ENCODE measurements at regions not wholly inside any gene's neighbourhood (a gene's known extent, or its start where the extent isn't known, plus 50 kb on each side); places are given as distances from the start of the nearest gene placed in this dataset.

DNA sequence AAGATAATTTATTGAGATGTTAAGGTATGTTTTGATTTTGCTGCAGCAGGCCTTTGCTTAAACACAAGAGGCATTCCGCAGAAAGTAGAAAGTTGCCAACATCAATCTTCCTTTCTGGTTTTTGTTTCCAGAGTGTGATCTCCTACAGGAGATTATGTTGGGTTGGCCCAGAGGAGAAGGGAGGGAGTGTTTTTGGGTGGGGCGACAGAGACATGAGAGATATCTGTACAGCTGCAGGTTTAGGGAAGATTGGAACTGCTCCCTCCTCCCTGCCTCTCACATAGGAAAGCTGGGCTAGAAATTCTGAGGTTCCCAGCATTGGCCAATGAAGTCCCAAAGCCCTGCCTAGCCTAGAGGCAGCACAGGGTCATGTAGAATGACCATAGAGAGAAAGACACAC, 211.0 kb downstream of the CEMIP2 start:
- Histone ChIP-seq H3K36me3 (ENCODE audit: control insufficient read depth in 2 of 2, insufficient read depth in 2 of 2, low read length in 2 of 2) (no peaks in the 10 kb centered on the region), H3K9me3 (ENCODE audit: control insufficient read depth in 2 of 2, low read length in 2 of 2) (no peaks in the 10 kb centered on the region), H3K27me3 (ENCODE audit: control insufficient read depth in 2 of 2, insufficient read depth in 2 of 2, low read length in 2 of 2) (no peaks in the 10 kb centered on the region), H3K4me3 (ENCODE audit: low read length in 2 of 2) (no peak overlapping the region), H3K9ac (ENCODE audit: low read depth in 1 of 2, low read length in 2 of 2) (no peak overlapping the region), H3K4me1 (ENCODE audit: control insufficient read depth in 2 of 2, insufficient read depth in 2 of 2, low read length in 2 of 2) (no peaks in the 10 kb centered on the region), H3K27ac (ENCODE audit: low read depth in 2 of 2, low read length in 2 of 2) (no peak overlapping the region)

DNA sequence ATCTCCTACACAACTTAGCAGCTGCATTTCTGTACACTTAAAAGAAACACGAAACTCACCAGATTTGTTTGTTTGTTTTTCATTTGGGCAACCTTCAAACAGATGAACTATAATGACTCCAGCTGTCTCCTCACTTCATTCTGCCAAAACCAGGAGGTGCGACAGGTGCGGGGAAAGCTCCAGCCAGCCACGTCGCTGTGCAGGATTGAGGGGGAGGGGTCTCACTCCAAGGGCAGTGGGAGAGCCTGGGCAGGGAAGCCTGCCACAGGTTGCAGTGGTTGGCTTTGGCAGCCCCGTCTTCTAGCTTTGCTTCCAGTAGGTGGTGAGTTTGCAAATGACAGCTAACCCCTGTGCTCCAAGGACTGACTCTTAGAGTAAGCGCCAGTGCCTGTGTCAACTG, 215.8 kb downstream of the CEMIP2 start:
- Histone ChIP-seq H3K27ac (ENCODE audit: low read depth in 2 of 2, low read length in 2 of 2) (no peak overlapping the region), H3K4me1 (ENCODE audit: control insufficient read depth in 2 of 2, insufficient read depth in 2 of 2, low read length in 2 of 2) (no peaks in the 10 kb centered on the region), H3K4me3 (ENCODE audit: low read length in 2 of 2) (no peak overlapping the region), H3K36me3 (ENCODE audit: control insufficient read depth in 2 of 2, insufficient read depth in 2 of 2, low read length in 2 of 2) (no peaks in the 10 kb centered on the region), H3K27me3 (ENCODE audit: control insufficient read depth in 2 of 2, insufficient read depth in 2 of 2, low read length in 2 of 2) (no peaks in the 10 kb centered on the region), H3K9ac (ENCODE audit: low read depth in 1 of 2, low read length in 2 of 2) (no peak overlapping the region), H3K9me3 (ENCODE audit: control insufficient read depth in 2 of 2, low read length in 2 of 2) (no peaks in the 10 kb centered on the region)

DNA sequence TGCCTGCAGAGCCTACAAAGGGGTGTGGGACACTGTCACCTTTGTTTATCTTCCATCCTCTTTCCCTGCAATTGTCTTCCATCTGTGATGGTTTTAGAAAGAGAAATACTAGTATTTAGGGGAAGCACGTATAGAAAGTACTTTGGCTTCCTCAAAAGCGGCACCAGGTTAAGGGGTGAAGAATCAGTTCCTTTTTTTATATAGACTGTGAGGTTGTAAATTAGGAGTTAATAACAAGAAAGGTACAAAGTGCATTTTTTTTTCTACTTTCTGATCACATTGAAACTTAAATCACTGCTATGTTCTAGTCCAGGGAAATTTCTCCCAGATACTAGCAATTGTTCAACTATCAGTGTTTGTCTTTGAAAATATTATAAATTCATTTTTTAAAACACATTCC, 219.3 kb downstream of the CEMIP2 start:
- Histone ChIP-seq H3K9me3 (ENCODE audit: control insufficient read depth in 2 of 2, low read length in 2 of 2) (no peaks in the 10 kb centered on the region), H3K9ac (ENCODE audit: low read depth in 1 of 2, low read length in 2 of 2) (no peak overlapping the region), H3K4me3 (ENCODE audit: low read length in 2 of 2) (no peak overlapping the region), H3K4me1 (ENCODE audit: control insufficient read depth in 2 of 2, insufficient read depth in 2 of 2, low read length in 2 of 2) (no peaks in the 10 kb centered on the region), H3K36me3 (ENCODE audit: control insufficient read depth in 2 of 2, insufficient read depth in 2 of 2, low read length in 2 of 2) (no peaks in the 10 kb centered on the region), H3K27me3 (ENCODE audit: control insufficient read depth in 2 of 2, insufficient read depth in 2 of 2, low read length in 2 of 2) (no peaks in the 10 kb centered on the region), H3K27ac (ENCODE audit: low read depth in 2 of 2, low read length in 2 of 2) (no peak overlapping the region)

DNA sequence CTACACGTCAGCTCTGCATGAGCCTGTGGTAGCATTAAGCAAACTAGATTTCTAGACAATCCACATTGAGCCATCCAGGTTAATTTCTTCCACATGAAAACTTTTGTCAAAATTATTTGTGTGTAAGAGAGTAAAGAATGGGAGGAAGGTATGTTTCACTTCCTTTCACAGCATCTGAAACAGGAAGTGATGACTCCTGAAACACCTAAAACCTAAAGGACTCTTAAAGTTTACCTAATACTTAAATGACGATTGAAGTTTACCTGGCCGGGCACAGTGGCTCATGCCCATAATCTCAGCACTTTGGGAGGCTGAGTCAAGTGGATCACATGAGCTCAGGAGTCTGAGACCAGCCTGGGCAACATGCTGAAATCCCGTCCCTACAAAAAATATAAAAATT, 223.8 kb downstream of the CEMIP2 start:
- H3K4me1 ChIP-seq (ENCODE audit: control insufficient read depth in 2 of 2, insufficient read depth in 2 of 2, low read length in 2 of 2), result no peaks in the 10 kb centered on the region
- H3K9ac ChIP-seq (ENCODE audit: low read depth in 1 of 2, low read length in 2 of 2), result no peak overlapping the region
- no peaks in the 10 kb centered on the region for H3K9me3 ChIP-seq (ENCODE audit: control insufficient read depth in 2 of 2, low read length in 2 of 2)
- no peaks in the 10 kb centered on the region for H3K27me3 ChIP-seq (ENCODE audit: control insufficient read depth in 2 of 2, insufficient read depth in 2 of 2, low read length in 2 of 2)
- H3K4me3 ChIP-seq (ENCODE audit: low read length in 2 of 2), result no peak overlapping the region
- no peaks in the 10 kb centered on the region for H3K36me3 ChIP-seq (ENCODE audit: control insufficient read depth in 2 of 2, insufficient read depth in 2 of 2, low read length in 2 of 2)
- no peak overlapping the region for H3K27ac ChIP-seq (ENCODE audit: low read depth in 2 of 2, low read length in 2 of 2)

DNA sequence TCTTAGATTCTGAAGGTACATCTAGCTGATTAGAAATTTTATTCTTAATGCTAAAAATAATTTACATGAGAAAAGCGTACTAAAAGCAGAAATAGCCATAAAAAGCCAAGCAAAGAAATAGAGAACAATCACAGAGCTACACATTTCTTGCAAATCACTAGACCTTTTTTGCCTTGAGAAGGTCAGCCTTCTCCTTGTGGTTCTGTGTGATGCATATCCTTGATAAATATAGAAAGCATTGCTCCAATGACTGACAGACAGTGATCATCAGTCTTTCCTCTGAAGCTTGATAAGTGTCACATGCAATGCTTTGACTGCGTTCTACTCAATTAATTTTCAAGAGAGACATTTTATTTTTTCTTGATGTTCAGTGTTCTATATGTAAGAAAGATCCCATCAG, 226.9 kb downstream of the CEMIP2 start:
- H3K36me3 ChIP-seq (ENCODE audit: control insufficient read depth in 2 of 2, insufficient read depth in 2 of 2, low read length in 2 of 2), result no peaks in the 10 kb centered on the region
- H3K9ac ChIP-seq (ENCODE audit: low read depth in 1 of 2, low read length in 2 of 2), result no peak overlapping the region
- no peaks in the 10 kb centered on the region for H3K4me1 ChIP-seq (ENCODE audit: control insufficient read depth in 2 of 2, insufficient read depth in 2 of 2, low read length in 2 of 2)
- no peak overlapping the region for H3K27ac ChIP-seq (ENCODE audit: low read depth in 2 of 2, low read length in 2 of 2)
- H3K9me3 ChIP-seq (ENCODE audit: control insufficient read depth in 2 of 2, low read length in 2 of 2), result no peaks in the 10 kb centered on the region
- no peak overlapping the region for H3K4me3 ChIP-seq (ENCODE audit: low read length in 2 of 2)
- H3K27me3 ChIP-seq (ENCODE audit: control insufficient read depth in 2 of 2, insufficient read depth in 2 of 2, low read length in 2 of 2), result no peaks in the 10 kb centered on the region

DNA sequence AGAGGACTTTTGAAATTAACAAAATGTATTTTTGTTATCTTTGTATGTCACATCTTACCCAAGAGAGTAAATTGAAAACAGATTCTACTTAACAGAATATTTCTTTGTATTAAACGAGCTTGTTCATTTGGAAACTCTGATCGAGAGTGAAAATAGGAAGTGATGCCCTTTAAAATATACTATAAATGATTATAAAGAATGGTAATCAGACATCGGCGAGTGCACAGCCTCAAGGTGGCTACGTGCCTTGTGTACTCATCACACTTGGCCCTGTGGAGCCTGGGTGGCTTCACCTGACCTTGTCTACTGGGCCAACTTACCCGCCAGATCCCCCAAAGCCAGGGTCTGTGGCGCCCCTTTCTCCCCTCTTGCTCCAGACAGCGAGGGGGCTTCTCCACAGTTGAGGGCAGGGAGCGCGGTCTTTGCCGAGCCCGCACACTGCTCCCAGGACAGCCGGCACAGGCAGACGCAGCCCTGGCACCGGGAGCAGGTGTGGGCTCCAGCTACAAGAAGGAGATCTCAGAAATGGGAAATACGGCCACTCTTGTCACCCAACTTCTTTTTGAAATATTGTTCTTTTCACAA, 243.2 kb downstream of the CEMIP2 start:
- H3K9me3 ChIP-seq (ENCODE audit: control insufficient read depth in 2 of 2, low read length in 2 of 2), result no peaks in the 10 kb centered on the region
- H3K4me3 ChIP-seq (ENCODE audit: low read length in 2 of 2), result no peak overlapping the region
- H3K4me1 ChIP-seq (ENCODE audit: control insufficient read depth in 2 of 2, insufficient read depth in 2 of 2, low read length in 2 of 2), result no peaks in the 10 kb centered on the region
- H3K27ac ChIP-seq (ENCODE audit: low read depth in 2 of 2, low read length in 2 of 2), result no peak overlapping the region
- H3K9ac ChIP-seq (ENCODE audit: low read depth in 1 of 2, low read length in 2 of 2), result no peak overlapping the region
- no peaks in the 10 kb centered on the region for H3K27me3 ChIP-seq (ENCODE audit: control insufficient read depth in 2 of 2, insufficient read depth in 2 of 2, low read length in 2 of 2)
- H3K36me3 ChIP-seq (ENCODE audit: control insufficient read depth in 2 of 2, insufficient read depth in 2 of 2, low read length in 2 of 2), result no peaks in the 10 kb centered on the region

DNA sequence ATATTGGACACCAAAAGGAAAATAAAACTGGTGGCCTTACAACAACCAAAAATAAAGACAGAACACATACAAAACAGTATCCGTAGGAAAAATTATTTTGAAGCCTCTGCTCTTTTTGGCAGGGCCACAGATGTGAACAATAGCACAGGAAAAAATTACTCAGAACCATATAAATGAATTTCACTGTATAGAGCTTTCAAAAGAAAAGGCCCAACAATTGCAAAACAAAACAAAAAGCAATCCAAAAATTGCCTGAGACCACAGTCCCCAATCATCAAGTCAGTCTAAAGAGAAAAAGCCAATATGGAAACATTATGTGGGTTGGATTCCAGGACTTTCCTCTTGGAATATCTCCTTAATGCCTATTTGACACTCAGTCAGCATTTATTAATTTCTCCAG, 243.8 kb downstream of the CEMIP2 start:
- H3K27ac ChIP-seq (ENCODE audit: low read depth in 2 of 2, low read length in 2 of 2), result no peak overlapping the region
- H3K27me3 ChIP-seq (ENCODE audit: control insufficient read depth in 2 of 2, insufficient read depth in 2 of 2, low read length in 2 of 2), result no peaks in the 10 kb centered on the region
- no peak overlapping the region for H3K4me3 ChIP-seq (ENCODE audit: low read length in 2 of 2)
- no peaks in the 10 kb centered on the region for H3K36me3 ChIP-seq (ENCODE audit: control insufficient read depth in 2 of 2, insufficient read depth in 2 of 2, low read length in 2 of 2)
- no peak overlapping the region for H3K9ac ChIP-seq (ENCODE audit: low read depth in 1 of 2, low read length in 2 of 2)
- H3K9me3 ChIP-seq (ENCODE audit: control insufficient read depth in 2 of 2, low read length in 2 of 2), result no peaks in the 10 kb centered on the region
- H3K4me1 ChIP-seq (ENCODE audit: control insufficient read depth in 2 of 2, insufficient read depth in 2 of 2, low read length in 2 of 2), result no peaks in the 10 kb centered on the region

DNA sequence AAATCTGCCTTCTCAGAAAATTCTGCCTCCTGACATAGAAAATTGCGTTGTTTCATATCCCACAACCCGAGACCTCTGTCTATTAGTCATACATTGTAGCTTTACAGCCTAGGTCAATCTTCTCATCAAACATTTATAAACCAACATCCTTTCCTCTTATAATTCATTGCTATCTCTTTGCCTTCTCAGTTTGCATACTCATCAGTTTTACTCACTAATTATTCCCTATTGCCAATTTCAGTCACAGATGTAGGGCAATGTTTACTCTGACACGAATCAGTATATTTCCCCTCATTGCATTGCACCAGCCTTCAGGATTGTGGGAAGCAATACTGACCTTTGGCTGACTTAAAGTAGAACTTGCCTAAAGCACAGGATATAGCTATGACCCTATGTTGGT, 247.2 kb downstream of the CEMIP2 start:
- no peaks in the 10 kb centered on the region for H3K27me3 ChIP-seq (ENCODE audit: control insufficient read depth in 2 of 2, insufficient read depth in 2 of 2, low read length in 2 of 2)
- H3K4me1 ChIP-seq (ENCODE audit: control insufficient read depth in 2 of 2, insufficient read depth in 2 of 2, low read length in 2 of 2), result no peaks in the 10 kb centered on the region
- H3K36me3 ChIP-seq (ENCODE audit: control insufficient read depth in 2 of 2, insufficient read depth in 2 of 2, low read length in 2 of 2), result no peaks in the 10 kb centered on the region
- H3K27ac ChIP-seq (ENCODE audit: low read depth in 2 of 2, low read length in 2 of 2), result no peak overlapping the region
- no peak overlapping the region for H3K4me3 ChIP-seq (ENCODE audit: low read length in 2 of 2)
- no peak overlapping the region for H3K9ac ChIP-seq (ENCODE audit: low read depth in 1 of 2, low read length in 2 of 2)
- no peaks in the 10 kb centered on the region for H3K9me3 ChIP-seq (ENCODE audit: control insufficient read depth in 2 of 2, low read length in 2 of 2)

DNA sequence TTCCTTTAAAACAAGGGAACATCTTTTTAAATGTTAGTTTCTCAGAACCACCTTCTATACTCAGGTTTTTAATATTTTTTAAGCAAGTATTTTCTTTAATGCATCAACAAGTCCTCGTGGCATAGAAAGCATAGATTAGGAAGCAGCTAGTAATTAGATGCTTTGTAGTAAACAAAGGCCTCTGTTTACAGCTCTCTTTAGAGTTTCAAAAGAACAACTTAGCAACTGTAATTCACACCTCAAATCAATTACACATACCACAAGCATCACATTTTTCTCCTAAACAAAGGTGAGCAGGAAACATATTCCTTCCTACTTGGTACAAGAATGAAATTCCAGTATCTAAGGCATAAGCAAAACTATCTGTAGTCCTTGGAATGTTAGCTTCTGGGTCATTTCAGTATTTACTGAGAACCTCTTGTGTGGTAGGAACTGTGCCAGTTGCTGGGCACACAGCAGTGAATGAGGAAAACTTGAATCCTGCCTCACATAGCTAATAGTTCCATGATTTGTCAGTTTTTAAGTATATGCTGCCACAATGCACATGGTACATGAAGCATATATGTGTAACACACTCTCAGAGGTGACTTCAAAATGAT, 249.1 kb downstream of the CEMIP2 start:
- Histone ChIP-seq H3K27ac (ENCODE audit: low read depth in 2 of 2, low read length in 2 of 2) (no peak overlapping the region), H3K36me3 (ENCODE audit: control insufficient read depth in 2 of 2, insufficient read depth in 2 of 2, low read length in 2 of 2) (no peaks in the 10 kb centered on the region), H3K9me3 (ENCODE audit: control insufficient read depth in 2 of 2, low read length in 2 of 2) (no peaks in the 10 kb centered on the region), H3K4me1 (ENCODE audit: control insufficient read depth in 2 of 2, insufficient read depth in 2 of 2, low read length in 2 of 2) (no peaks in the 10 kb centered on the region), H3K4me3 (ENCODE audit: low read length in 2 of 2) (no peak overlapping the region), H3K27me3 (ENCODE audit: control insufficient read depth in 2 of 2, insufficient read depth in 2 of 2, low read length in 2 of 2) (no peaks in the 10 kb centered on the region), H3K9ac (ENCODE audit: low read depth in 1 of 2, low read length in 2 of 2) (no peak overlapping the region)

DNA sequence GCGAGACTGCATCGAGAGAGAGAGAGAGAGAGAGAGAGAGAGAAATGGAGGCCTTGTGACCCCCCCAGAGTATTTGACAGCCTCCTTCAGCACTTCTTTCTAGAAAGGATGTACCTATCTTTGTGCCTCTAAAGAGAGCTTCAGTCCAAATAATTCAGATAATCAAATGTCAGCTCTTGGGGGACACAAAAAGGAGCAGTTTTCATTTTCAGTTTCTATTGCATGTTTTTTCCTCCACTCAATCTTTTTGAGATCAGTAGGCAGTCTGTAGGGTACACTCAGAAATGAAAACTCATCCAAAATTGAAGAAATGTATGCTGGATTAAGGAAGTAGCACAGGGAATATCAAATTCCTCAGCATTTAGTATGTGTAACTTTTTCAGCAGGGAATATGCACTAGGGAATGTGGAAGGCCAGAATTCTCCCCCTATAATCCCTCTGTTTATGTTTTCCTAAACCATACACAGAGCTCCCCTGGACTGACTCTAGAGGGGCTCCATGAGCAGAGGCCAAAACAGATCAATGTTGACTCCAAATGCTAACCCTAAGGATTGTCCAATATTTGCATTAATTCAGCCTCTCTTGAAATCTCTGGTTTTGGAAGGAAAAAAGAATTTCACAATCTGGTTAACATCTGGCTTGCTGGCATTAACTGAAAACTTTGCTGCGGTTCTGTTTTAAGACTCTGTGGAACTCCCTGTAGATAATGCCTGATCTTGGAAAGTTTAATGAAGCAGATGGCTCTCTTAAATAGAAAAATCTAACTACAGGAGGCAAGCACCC, 250.1 kb downstream of the CEMIP2 start:
- Histone ChIP-seq H3K9me3 (ENCODE audit: control insufficient read depth in 2 of 2, low read length in 2 of 2) (no peaks in the 10 kb centered on the region), H3K4me1 (ENCODE audit: control insufficient read depth in 2 of 2, insufficient read depth in 2 of 2, low read length in 2 of 2) (no peaks in the 10 kb centered on the region), H3K36me3 (ENCODE audit: control insufficient read depth in 2 of 2, insufficient read depth in 2 of 2, low read length in 2 of 2) (no peaks in the 10 kb centered on the region), H3K4me3 (ENCODE audit: low read length in 2 of 2) (no peak overlapping the region), H3K27me3 (ENCODE audit: control insufficient read depth in 2 of 2, insufficient read depth in 2 of 2, low read length in 2 of 2) (no peaks in the 10 kb centered on the region), H3K9ac (ENCODE audit: low read depth in 1 of 2, low read length in 2 of 2) (no peak overlapping the region), H3K27ac (ENCODE audit: low read depth in 2 of 2, low read length in 2 of 2) (no peak overlapping the region)

Measured in mucosa of rectum (tissue), 2 donors.